ENCODE measurements at regions not wholly inside any gene's neighbourhood (a gene's known extent, or its start where the extent isn't known, plus 50 kb on each side); places are given as distances from the start of the nearest gene placed in this dataset.

- no peak for TF ChIP-seq POLR2AphosphoS5 (IDR thresholded peaks at IDR 0.05; ENCODE audit: low read depth, low read length)
- TF ChIP-seq POLR2A (IDR thresholded peaks at IDR 0.05; ENCODE audit: low read depth, low read length) = no peak
- TF ChIP-seq PAX5 (IDR thresholded peaks at IDR 0.05; ENCODE audit: insufficient read depth, low read length, severe bottlenecking) = no peak
- TF ChIP-seq SPI1 (IDR thresholded peaks at IDR 0.05; ENCODE audit: low read depth, low read length) = no peak
Measured at GRCh38 chr7:46461334-46461777, 540.3 kb upstream of the IGFBP3 start.
